Uterus (tissue), 2 donors: ENCODE measurements at regions not wholly inside any gene's neighbourhood (a gene's known extent, or its start where the extent isn't known, plus 50 kb on each side); places are given as distances from the start of the nearest gene placed in this dataset.

Experiments used
- CTCF ChIP-seq, 4 experiments: fragments of 200-600 bp in 2 of 4; fragments of 450-650 bp in 2 of 4; sonication (generic) in 2 of 4; IDR thresholded peaks; one replicate each; pipeline ENCODE4 v1.5.1; 2016 to 2019; ENCODE audit warnings: antibody characterized with exemption in 4 of 4, mild to moderate bottlenecking in 2 of 4, moderate library complexity in 1 of 4
- POLR2A ChIP-seq, 2 donors: fragments of 450-650 bp; IDR thresholded peaks; one replicate each; pipeline ENCODE4 v1.6.1; 2016; ENCODE audit warnings: antibody characterized with exemption in 2 of 2, mild to moderate bottlenecking in 1 of 2, moderate library complexity in 1 of 2

- TF ChIP-seq CTCF (IDR thresholded peaks at IDR 0.05) (no peak), POLR2A (IDR thresholded peaks at IDR 0.05) (no peak)
Measured at GRCh38 chr13:73535341-73535740, 476.5 kb downstream of the KLF5 start.
